ENCODE measurements at regions not wholly inside any gene's neighbourhood (a gene's known extent, or its start where the extent isn't known, plus 50 kb on each side); places are given as distances from the start of the nearest gene placed in this dataset.
A peak's percentile ranks its signal among the peaks of the same experiment; 100 is the strongest.

DNA sequence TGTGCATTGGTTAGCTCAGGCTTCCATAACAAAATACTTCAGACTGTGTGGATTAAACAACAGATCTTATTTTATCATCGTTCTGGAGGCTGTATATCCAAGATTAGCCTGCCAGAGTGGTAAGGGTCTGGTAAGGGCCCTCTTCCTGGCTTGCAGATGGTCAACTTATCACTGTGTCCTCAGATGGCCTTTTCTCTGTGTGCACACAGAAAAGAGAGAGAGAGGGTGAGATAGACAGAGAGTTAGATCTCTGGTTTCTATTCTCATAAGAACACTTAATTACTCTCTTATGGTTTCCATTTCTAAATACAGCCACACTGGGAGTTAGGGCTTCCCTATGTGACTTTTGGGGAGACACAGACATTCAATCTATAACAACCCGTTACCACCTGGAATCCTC is 1003.5 kb downstream of the TSN start:
- H3K4me1 Mint-ChIP-seq, result peaks cover 20% of the 10 kb centered on the region
- Histone ChIP-seq H3K27me3 (ENCODE audit: control insufficient read depth in 2 of 2, insufficient read depth in 2 of 2, low read length in 2 of 2) (no peaks in the 10 kb centered on the region), H2AFZ (ENCODE audit: insufficient read depth, low read depth, low read length, poor library complexity, severe bottlenecking) (no peak overlapping the region), H4K20me1 (ENCODE audit: insufficient read depth, low read length) (no peaks in the 10 kb centered on the region), H3K27ac (ENCODE audit: low read depth in 1 of 2, low read length in 2 of 2) (no peak overlapping the region), H3K4me2 (replicated peaks; ENCODE audit: extremely low read depth, low read length, poor library complexity, severe bottlenecking) (no peak overlapping the region), H3K79me2 (ENCODE audit: insufficient read depth, low read length) (no peaks in the 10 kb centered on the region), H3K9me3 (replicated peaks in 1 of 2; ENCODE audit: control insufficient read depth in 1 of 2, insufficient read depth in 1 of 2, low read length in 2 of 2) (peaks cover 4 to 7% of the 10 kb centered on the region in 2 donors), H3K4me3 (replicated peaks in 1 of 3; ENCODE audit: low read depth in 2 of 3, low read length in 3 of 3) (no peak overlapping the region), H3K9ac (ENCODE audit: insufficient read depth, low read length, poor library complexity, severe bottlenecking) (no peak overlapping the region), H3K4me1 (ENCODE audit: control insufficient read depth in 1 of 2, insufficient read depth in 2 of 2, low read length in 2 of 2) (peaks cover under 1 to 16% of the 10 kb centered on the region in 2 donors), H3K36me3 (replicated peaks in 1 of 2; ENCODE audit: control insufficient read depth in 1 of 2, insufficient read depth in 2 of 2, low read length in 2 of 2) (no peaks in the 10 kb centered on the region)
- peaks cover 0 to 7% (median 4%) of the 10 kb centered on the region in 7 donors for H3K9me3 Mint-ChIP-seq
- H3K27me3 Mint-ChIP-seq (ENCODE audit: low read depth in 3 of 3), result peaks cover 0 to 3% (median 0%) of the 10 kb centered on the region in 3 donors
- no peak overlapping the region for H3K4me3 Mint-ChIP-seq
- TF ChIP-seq, protein P1, sequence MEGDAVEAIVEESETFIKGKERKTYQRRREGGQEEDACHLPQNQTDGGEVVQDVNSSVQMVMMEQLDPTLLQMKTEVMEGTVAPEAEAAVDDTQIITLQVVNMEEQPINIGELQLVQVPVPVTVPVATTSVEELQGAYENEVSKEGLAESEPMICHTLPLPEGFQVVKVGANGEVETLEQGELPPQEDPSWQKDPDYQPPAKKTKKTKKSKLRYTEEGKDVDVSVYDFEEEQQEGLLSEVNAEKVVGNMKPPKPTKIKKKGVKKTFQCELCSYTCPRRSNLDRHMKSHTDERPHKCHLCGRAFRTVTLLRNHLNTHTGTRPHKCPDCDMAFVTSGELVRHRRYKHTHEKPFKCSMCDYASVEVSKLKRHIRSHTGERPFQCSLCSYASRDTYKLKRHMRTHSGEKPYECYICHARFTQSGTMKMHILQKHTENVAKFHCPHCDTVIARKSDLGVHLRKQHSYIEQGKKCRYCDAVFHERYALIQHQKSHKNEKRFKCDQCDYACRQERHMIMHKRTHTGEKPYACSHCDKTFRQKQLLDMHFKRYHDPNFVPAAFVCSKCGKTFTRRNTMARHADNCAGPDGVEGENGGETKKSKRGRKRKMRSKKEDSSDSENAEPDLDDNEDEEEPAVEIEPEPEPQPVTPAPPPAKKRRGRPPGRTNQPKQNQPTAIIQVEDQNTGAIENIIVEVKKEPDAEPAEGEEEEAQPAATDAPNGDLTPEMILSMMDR (IDR thresholded peaks at IDR 0.05), result no peak
- intact Hi-C loops (cut with micrococcal nuclease), result no loop called here
- H3K27ac Mint-ChIP-seq, result no peak overlapping the region
- no peaks in the 10 kb centered on the region for H3K36me3 Mint-ChIP-seq
- DNase-seq, result no peak
- WGBS (ENCODE audit: insufficient coverage), result no CpG with 5 or more reads among the region's 2 CpGs

DNA sequence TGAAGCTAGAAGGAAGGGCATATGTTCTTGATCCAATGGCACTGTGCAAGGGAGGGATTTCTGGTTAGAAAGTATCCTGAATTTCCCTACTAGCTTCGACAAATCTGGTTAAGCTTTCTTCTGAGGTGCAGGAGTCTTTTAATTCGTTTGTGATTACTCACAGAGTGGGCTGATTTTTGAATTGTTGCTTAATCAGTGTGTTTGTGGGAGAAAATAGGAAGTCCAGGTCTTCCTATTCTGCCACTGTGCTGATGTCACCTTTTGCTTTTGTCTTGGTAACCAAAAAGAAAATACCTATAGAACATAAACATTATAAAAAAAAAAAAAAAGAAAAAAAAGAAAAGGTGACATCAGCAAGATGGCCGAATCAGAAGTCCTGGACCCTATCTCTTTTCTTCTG is 1008.6 kb downstream of the TSN start:
- DNase-seq, result peak in 2 of 3 donors; percentile 9 to 54
- 68% methylated on average over 2 of the region's 3 CpGs for WGBS (ENCODE audit: insufficient coverage)
- no peak overlapping the region for H3K27ac ChIP-seq (ENCODE audit: low read depth in 1 of 2, low read length in 2 of 2)
- no peak overlapping the region for H3K4me3 Mint-ChIP-seq
- no peaks in the 10 kb centered on the region for H3K36me3 Mint-ChIP-seq
- no peak overlapping the region for H3K4me2 ChIP-seq (replicated peaks; ENCODE audit: extremely low read depth, low read length, poor library complexity, severe bottlenecking)
- H3K36me3 ChIP-seq (replicated peaks in 1 of 2; ENCODE audit: control insufficient read depth in 1 of 2, insufficient read depth in 2 of 2, low read length in 2 of 2), result no peaks in the 10 kb centered on the region
- no peak overlapping the region for H3K4me3 ChIP-seq (replicated peaks in 1 of 3; ENCODE audit: low read depth in 2 of 3, low read length in 3 of 3)
- no peak overlapping the region for H3K9ac ChIP-seq (ENCODE audit: insufficient read depth, low read length, poor library complexity, severe bottlenecking)
- TF ChIP-seq, protein P1 (IDR thresholded peaks at IDR 0.05), result no peak
- H3K9me3 ChIP-seq (replicated peaks in 1 of 2; ENCODE audit: control insufficient read depth in 1 of 2, insufficient read depth in 1 of 2, low read length in 2 of 2), result peaks cover 4 to 8% of the 10 kb centered on the region in 2 donors
- peaks cover 1 to 8% (median 4%) of the 10 kb centered on the region in 7 donors for H3K9me3 Mint-ChIP-seq
- no peaks in the 10 kb centered on the region for H4K20me1 ChIP-seq (ENCODE audit: insufficient read depth, low read length)
- no peaks in the 10 kb centered on the region for H3K27me3 ChIP-seq (ENCODE audit: control insufficient read depth in 2 of 2, insufficient read depth in 2 of 2, low read length in 2 of 2)
- peaks cover 0 to 3% of the 10 kb centered on the region in 2 donors for H3K4me1 ChIP-seq (ENCODE audit: control insufficient read depth in 1 of 2, insufficient read depth in 2 of 2, low read length in 2 of 2)
- H2AFZ ChIP-seq (ENCODE audit: insufficient read depth, low read depth, low read length, poor library complexity, severe bottlenecking), result no peak overlapping the region
- no peak overlapping the region for H3K27ac Mint-ChIP-seq
- peaks cover 0 to 3% (median 0%) of the 10 kb centered on the region in 3 donors for H3K27me3 Mint-ChIP-seq (ENCODE audit: low read depth in 3 of 3)
- H3K79me2 ChIP-seq (ENCODE audit: insufficient read depth, low read length), result no peaks in the 10 kb centered on the region
- intact Hi-C loops (cut with micrococcal nuclease), result no loop called here
- peaks cover 4% of the 10 kb centered on the region for H3K4me1 Mint-ChIP-seq
